OCI-LY1 (cell line): ENCODE measurements at regions not wholly inside any gene's neighbourhood (a gene's known extent, or its start where the extent isn't known, plus 50 kb on each side); places are given as distances from the start of the nearest gene placed in this dataset.
A peak's percentile ranks its signal among the peaks of the same experiment; 100 is the strongest.
"Not testable (repeated sequence)": the region's sequence is repeated elsewhere in the genome, so short reads cannot be mapped to it uniquely, and the experiment has no call there.

Experiments used
- H2AFZ ChIP-seq: fragments of 200-600 bp; sonication (generic), shearing (Covaris generic); 2 replicates; pipeline ENCODE4 v1.6.0; 2014; ENCODE audit warnings: antibody characterized with exemption, mild to moderate bottlenecking, low read length
- H3F3A ChIP-seq: fragments of 200-600 bp; sonication (generic), shearing (Covaris generic); 2 replicates; pipeline ENCODE4 v1.6.0; 2014; ENCODE audit warnings: mild to moderate bottlenecking, antibody characterized with exemption, low read length, moderate library complexity; ENCODE audit not compliant: insufficient read depth
- H3K27ac ChIP-seq: fragments of 200-600 bp; sonication (generic); 2 replicates; pipeline ENCODE4 v1.5.1; 2014; ENCODE audit warnings: low read length, mixed run types, mild to moderate bottlenecking, low read depth; ENCODE audit not compliant: poor library complexity, severe bottlenecking
- H3K27me3 ChIP-seq: fragments of 200-600 bp; sonication (generic); 2 replicates; pipeline ENCODE4 v1.6.0; 2014; ENCODE audit warnings: antibody characterized with exemption, mild to moderate bottlenecking, low read length, moderate library complexity; ENCODE audit not compliant: insufficient read depth
- H3K36me3 ChIP-seq: fragments of 200-600 bp; sonication (generic); 2 replicates; pipeline ENCODE4 v1.6.1; 2014; ENCODE audit warnings: mild to moderate bottlenecking, antibody characterized with exemption, low read length, moderate library complexity, mixed read lengths; ENCODE audit not compliant: insufficient read depth
- H3K4me1 ChIP-seq: fragments of 200-600 bp; sonication (generic); 2 replicates; pipeline ENCODE4 v1.5.1; 2014; ENCODE audit warnings: mild to moderate bottlenecking, low read length, moderate library complexity; ENCODE audit not compliant: insufficient read depth, severe bottlenecking
- H3K4me2 ChIP-seq: fragments of 200-600 bp; sonication (generic), shearing (Covaris generic); 2 replicates; pipeline ENCODE4 v1.6.1; 2014; ENCODE audit warnings: low read length
- H3K4me3 ChIP-seq: fragments of 200-600 bp; sonication (generic); 2 replicates; pipeline ENCODE4 v1.5.1; 2014; ENCODE audit warnings: low read length, low read depth, mild to moderate bottlenecking, mixed read lengths; ENCODE audit not compliant: poor library complexity, severe bottlenecking
- H3K79me2 ChIP-seq: fragments of 200-600 bp; shearing (Covaris generic); 2 replicates; pipeline ENCODE4 v1.6.1; 2016; ENCODE audit warnings: mixed run types, low read length, mixed read lengths; ENCODE audit not compliant: insufficient read depth
- H3K9ac ChIP-seq: fragments of 200-600 bp; sonication (generic), shearing (Covaris generic); 2 replicates; pipeline ENCODE4 v1.6.1; 2014; ENCODE audit warnings: mild to moderate bottlenecking, low read length, mixed read lengths
- H3K9me2 ChIP-seq: fragments of 200-600 bp; sonication (generic), shearing (Covaris generic); 2 replicates; pipeline ENCODE4 v1.6.1; 2014; ENCODE audit warnings: low read depth, mild to moderate bottlenecking, low read length, mixed read lengths
- H3K9me3 ChIP-seq: fragments of 200-600 bp; shearing (Covaris generic); 2 replicates; pipeline ENCODE4 v1.6.1; 2014; ENCODE audit warnings: low read length, mixed read lengths
- H4K20me1 ChIP-seq: fragments of 200-600 bp; sonication (generic), shearing (Covaris generic); 2 replicates; pipeline ENCODE4 v1.6.0; 2016; ENCODE audit warnings: mild to moderate bottlenecking, low read length; ENCODE audit not compliant: insufficient read depth
- CTCF ChIP-seq: fragments of 200-600 bp; sonication (generic), shearing (Covaris generic); IDR thresholded peaks from 2 replicates; pipeline ENCODE4 v1.5.1; 2017; ENCODE audit warnings: mild to moderate bottlenecking, antibody characterized with exemption, low read length, moderate library complexity, mixed read lengths
- EZH2 ChIP-seq: fragments of 200-600 bp; sonication (generic), shearing (Covaris generic); IDR thresholded peaks from 2 replicates; pipeline ENCODE4 v1.8.0; 2017; ENCODE audit warnings: borderline replicate concordance, mixed run types, mild to moderate bottlenecking, antibody characterized with exemption, low read length, moderate library complexity, mixed read lengths

GRCh38 chr14:106789318-106789717, 1262.9 kb downstream of the TMEM121 start:
- H3K4me1 ChIP-seq: peaks cover 60% of the 10 kb centered on the region
- peak overlapping the region; percentile 27; the same call in 1 of the 2 replicates for H3K4me2 ChIP-seq
- no peak overlapping the region for H3K4me3 ChIP-seq
- H3K27me3 ChIP-seq: no peaks in the 10 kb centered on the region
- H3K79me2 ChIP-seq: no peaks in the 10 kb centered on the region
- H2AFZ ChIP-seq: peak overlapping the region; percentile 44; the same call in 1 of the 2 replicates
- TF ChIP-seq CTCF (no peak), EZH2 (no peak)
- H3K9me2 ChIP-seq: no peaks in the 10 kb centered on the region
- peak overlapping the region; percentile 64 for H3K27ac ChIP-seq
- no peaks in the 10 kb centered on the region for H4K20me1 ChIP-seq
- H3K36me3 ChIP-seq: no peaks in the 10 kb centered on the region
- H3K9ac ChIP-seq: no peak overlapping the region
- H3F3A ChIP-seq: no peaks in the 10 kb centered on the region
- H3K9me3 ChIP-seq: no peaks in the 10 kb centered on the region

- no peaks in the 10 kb centered on the region for H3K9me3 ChIP-seq
- peak overlapping the region; percentile 66 for H3K27ac ChIP-seq
- H3K27me3 ChIP-seq: no peaks in the 10 kb centered on the region
- H3K4me2 ChIP-seq: peak overlapping the region; percentile 52
- H3K4me1 ChIP-seq: peaks cover 60% of the 10 kb centered on the region
- peak overlapping the region; percentile 50; the same call in 1 of the 2 replicates for H3K9ac ChIP-seq
- H2AFZ ChIP-seq: no peak overlapping the region
- H3K79me2 ChIP-seq: no peaks in the 10 kb centered on the region
- H3K36me3 ChIP-seq: no peaks in the 10 kb centered on the region
- H3K4me3 ChIP-seq: peak overlapping the region; percentile 46
- TF ChIP-seq EZH2 (no peak), CTCF (peak; percentile 99)
- H3K9me2 ChIP-seq: no peaks in the 10 kb centered on the region
- H4K20me1 ChIP-seq: no peaks in the 10 kb centered on the region
- H3F3A ChIP-seq: no peaks in the 10 kb centered on the region
Observed at GRCh38 chr14:106790189-106791036, 1264.0 kb downstream of the TMEM121 start.

GRCh38 chr14:106792543-106792942, 1266.2 kb downstream of the TMEM121 start:
- Histone ChIP-seq H2AFZ (no peak overlapping the region), H3K4me3 (no peak overlapping the region), H3K36me3 (no peaks in the 10 kb centered on the region), H3K4me1 (peaks cover 54% of the 10 kb centered on the region), H3K9me2 (no peaks in the 10 kb centered on the region), H3K9ac (no peak overlapping the region), H3K27ac (peak overlapping the region; percentile 66), H4K20me1 (no peaks in the 10 kb centered on the region), H3K9me3 (peaks cover 5% of the 10 kb centered on the region; the same call in 1 of the 2 replicates), H3F3A (no peaks in the 10 kb centered on the region), H3K4me2 (no peak overlapping the region), H3K79me2 (no peaks in the 10 kb centered on the region), H3K27me3 (no peaks in the 10 kb centered on the region)
- no peak for TF ChIP-seq EZH2
- TF ChIP-seq CTCF: no peak

DNA sequence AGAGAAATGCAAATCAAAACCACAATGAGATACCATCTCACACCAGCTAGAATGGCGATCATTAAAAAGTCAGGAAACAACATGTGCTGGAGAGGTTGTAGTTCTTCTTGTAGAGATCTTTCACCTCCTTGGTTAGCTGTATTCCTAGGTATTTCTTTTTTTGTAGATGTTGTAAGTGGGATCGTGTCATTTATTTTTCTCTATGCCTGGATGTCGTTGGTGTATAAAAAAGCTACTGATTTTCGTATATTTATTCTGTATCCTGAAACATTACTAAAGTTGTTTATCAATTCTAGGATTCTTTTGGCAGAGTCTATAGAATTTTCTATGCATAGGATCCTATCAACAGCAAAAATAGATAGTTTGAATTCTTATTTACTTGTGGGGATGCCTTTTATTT, 1271.8 kb downstream of the TMEM121 start:
- H3K4me2 ChIP-seq, H3K9ac ChIP-seq, H3K4me3 ChIP-seq, H3F3A ChIP-seq, H3K79me2 ChIP-seq, H3K9me2 ChIP-seq, H4K20me1 ChIP-seq, H3K27ac ChIP-seq, H3K27me3 ChIP-seq, H3K36me3 ChIP-seq: not testable (repeated sequence)
- peaks cover 11% of the 10 kb centered on the region for H3K4me1 ChIP-seq
- peaks cover 16% of the 10 kb centered on the region for H3K9me3 ChIP-seq
- peak overlapping the region; percentile 43; the same call in 1 of the 2 replicates for H2AFZ ChIP-seq
